Sigmoid colon (tissue), 3 donors: ENCODE measurements at regions not wholly inside any gene's neighbourhood (a gene's known extent, or its start where the extent isn't known, plus 50 kb on each side); places are given as distances from the start of the nearest gene placed in this dataset.

Experiments used
- CTCF ChIP-seq, 4 experiments: fragments of 450-650 bp in 3 of 4; fragments of 200-600 bp in 1 of 4; IDR thresholded peaks; one replicate each; pipeline ENCODE4 v1.5.1; 2016 to 2019; ENCODE audit warnings: antibody characterized with exemption in 4 of 4, mild to moderate bottlenecking in 3 of 4, moderate library complexity in 2 of 4
- POLR2A ChIP-seq, 2 donors: fragments of 450-650 bp; IDR thresholded peaks; one replicate each; pipeline ENCODE4 v1.6.1; 2016; ENCODE audit warnings: antibody characterized with exemption in 2 of 2, mild to moderate bottlenecking in 2 of 2, moderate library complexity in 2 of 2

GRCh38 chr15:53367740-53368139 lies 391.7 kb downstream of the WDR72 start:
- TF ChIP-seq POLR2A (IDR thresholded peaks at IDR 0.05), result no peak
- no peak for TF ChIP-seq CTCF (IDR thresholded peaks at IDR 0.05)
